Mesothelial cell of epicardium (in vitro differentiated cells): ENCODE measurements at regions not wholly inside any gene's neighbourhood (a gene's known extent, or its start where the extent isn't known, plus 50 kb on each side); places are given as distances from the start of the nearest gene placed in this dataset.

ENCODE experiments used
- DNase-seq, 2 experiments: peaks; one replicate each; pipeline ENCODE4 v3.0.0; 2021; ENCODE audit warnings: low spot score in 2 of 2; ENCODE audit not compliant: unreplicated experiment in 2 of 2
- H3K27ac Mint-ChIP-seq: 2 replicates; pipeline ENCODE4 v1.8.0; 2021; ENCODE audit warnings: mixed read lengths
- H3K27me3 Mint-ChIP-seq: 2 replicates; pipeline ENCODE4 v1.8.0; 2021; ENCODE audit warnings: low read depth, mixed read lengths
- H3K36me3 Mint-ChIP-seq: 2 replicates; pipeline ENCODE4 v1.8.0; 2021; ENCODE audit warnings: mixed read lengths
- H3K4me1 Mint-ChIP-seq: 2 replicates; pipeline ENCODE4 v1.8.0; 2021; ENCODE audit warnings: mixed read lengths
- H3K4me3 Mint-ChIP-seq: 2 replicates; pipeline ENCODE4 v1.8.0; 2021; ENCODE audit warnings: mild to moderate bottlenecking, moderate library complexity, mixed read lengths
- H3K9me3 Mint-ChIP-seq: 2 replicates; pipeline ENCODE4 v1.8.0; 2021; ENCODE audit warnings: mixed read lengths
- TF ChIP-seq, protein P1 (sequence below): fragments of 200-600 bp; sonication (generic); IDR thresholded peaks from one replicate; pipeline ENCODE4 v1.5.0; 2021; ENCODE audit warnings: antibody characterized with exemption; ENCODE audit not compliant: unreplicated experiment

DNA sequence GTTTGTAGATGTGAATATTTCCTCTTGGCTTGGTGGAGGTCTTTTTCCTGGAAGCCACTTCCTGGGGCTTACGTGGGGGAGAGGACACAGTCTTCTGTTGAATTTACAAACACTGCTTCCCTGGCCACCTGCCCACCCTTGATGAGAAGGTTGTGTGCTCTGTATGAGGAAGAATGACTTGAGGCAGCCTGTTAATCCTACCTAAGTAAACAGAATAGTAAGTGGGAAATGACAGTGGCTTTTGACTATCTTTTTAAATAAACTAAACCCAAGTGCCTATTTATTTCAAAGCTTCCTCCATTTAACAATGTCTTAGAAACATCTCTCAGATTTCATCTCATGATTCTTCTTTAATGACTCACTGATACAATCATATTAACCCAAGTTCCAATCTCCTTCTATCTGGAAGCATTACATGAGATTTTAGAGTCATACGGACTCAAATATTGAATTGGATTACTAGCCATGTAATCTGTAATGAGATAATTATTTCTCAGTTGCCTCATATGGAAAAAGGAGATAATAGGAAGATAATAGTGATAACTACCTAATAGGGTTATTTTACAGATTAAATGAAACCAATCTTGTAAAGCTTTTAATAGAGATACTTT is 96.6 kb upstream of the SMIM36 start:
- no peaks in the 10 kb centered on the region for H3K36me3 Mint-ChIP-seq
- peaks cover 32% of the 10 kb centered on the region for H3K4me1 Mint-ChIP-seq
- no peak overlapping the region for H3K4me3 Mint-ChIP-seq
- TF ChIP-seq, protein P1, sequence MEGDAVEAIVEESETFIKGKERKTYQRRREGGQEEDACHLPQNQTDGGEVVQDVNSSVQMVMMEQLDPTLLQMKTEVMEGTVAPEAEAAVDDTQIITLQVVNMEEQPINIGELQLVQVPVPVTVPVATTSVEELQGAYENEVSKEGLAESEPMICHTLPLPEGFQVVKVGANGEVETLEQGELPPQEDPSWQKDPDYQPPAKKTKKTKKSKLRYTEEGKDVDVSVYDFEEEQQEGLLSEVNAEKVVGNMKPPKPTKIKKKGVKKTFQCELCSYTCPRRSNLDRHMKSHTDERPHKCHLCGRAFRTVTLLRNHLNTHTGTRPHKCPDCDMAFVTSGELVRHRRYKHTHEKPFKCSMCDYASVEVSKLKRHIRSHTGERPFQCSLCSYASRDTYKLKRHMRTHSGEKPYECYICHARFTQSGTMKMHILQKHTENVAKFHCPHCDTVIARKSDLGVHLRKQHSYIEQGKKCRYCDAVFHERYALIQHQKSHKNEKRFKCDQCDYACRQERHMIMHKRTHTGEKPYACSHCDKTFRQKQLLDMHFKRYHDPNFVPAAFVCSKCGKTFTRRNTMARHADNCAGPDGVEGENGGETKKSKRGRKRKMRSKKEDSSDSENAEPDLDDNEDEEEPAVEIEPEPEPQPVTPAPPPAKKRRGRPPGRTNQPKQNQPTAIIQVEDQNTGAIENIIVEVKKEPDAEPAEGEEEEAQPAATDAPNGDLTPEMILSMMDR, result no peak
- H3K9me3 Mint-ChIP-seq, result no peaks in the 10 kb centered on the region
- no peak for DNase-seq
- peak overlapping the region; percentile 37 for H3K27ac Mint-ChIP-seq
- no peaks in the 10 kb centered on the region for H3K27me3 Mint-ChIP-seq

DNA sequence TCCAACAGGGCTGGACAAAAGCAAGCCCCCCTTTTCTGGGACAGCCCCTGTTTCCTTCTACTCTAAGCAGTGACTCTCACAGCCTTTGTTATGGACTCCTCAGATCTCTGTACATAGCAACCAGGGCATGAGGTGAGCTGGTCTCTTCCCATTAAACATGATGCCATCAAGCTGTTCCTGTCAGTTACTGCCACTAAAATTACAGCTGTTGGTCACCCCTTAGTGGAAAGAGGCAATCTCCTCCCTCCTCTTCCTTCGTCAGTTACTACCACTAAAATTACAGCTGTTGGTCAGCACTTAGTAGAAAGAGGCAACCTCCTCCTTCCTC is 95.2 kb upstream of the SMIM36 start:
- H3K4me1 Mint-ChIP-seq, result peaks cover 38% of the 10 kb centered on the region
- no peaks in the 10 kb centered on the region for H3K9me3 Mint-ChIP-seq

DNA sequence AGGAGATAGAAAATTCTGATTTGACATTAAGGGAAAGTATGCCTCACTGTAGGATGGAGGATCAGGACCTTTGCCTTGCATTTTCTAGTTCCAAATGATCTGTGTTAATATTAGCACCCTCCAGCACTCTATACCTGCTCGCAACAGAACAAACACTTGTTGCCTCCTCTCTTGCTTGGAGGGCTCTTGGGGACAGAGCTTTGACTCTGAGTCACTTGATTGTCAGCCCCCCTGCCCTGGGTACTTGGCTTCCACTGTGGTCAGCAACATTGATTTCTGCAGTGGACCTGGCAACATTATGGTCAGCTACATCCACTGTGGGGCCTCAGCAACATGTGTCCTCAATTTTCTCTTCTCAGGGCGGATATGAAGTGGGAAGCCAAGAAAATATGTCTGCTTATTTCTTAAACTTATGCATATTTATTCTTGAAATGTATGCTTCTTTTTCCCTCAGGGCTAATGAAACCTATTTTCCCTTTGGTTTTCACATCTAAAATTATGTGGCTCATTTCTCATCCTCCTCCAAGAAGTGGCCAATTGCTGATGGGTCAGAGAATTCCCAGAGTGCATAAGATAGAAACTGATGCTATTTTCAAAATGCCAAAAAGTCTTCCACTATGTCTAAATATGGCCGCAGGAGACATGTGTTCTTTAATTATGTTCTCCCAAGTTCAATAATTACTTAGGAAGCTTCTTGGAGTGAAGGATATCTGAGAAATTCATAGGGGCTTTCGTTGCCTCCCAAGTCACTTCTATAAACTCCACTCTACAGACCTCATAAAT is 94.6 kb upstream of the SMIM36 start:
- Mint-ChIP-seq H3K27ac (no peak overlapping the region), H3K27me3 (no peaks in the 10 kb centered on the region), H3K36me3 (no peaks in the 10 kb centered on the region), H3K9me3 (no peaks in the 10 kb centered on the region), H3K4me3 (no peak overlapping the region), H3K4me1 (peaks cover 33% of the 10 kb centered on the region)
- TF ChIP-seq, protein P1, result no peak
- DNase-seq, result no peak

More for the DNA sequence above, 95.2 kb upstream of the SMIM36 start:
- TF ChIP-seq, protein P1, result no peak
- no peak overlapping the region for H3K27ac Mint-ChIP-seq
- no peaks in the 10 kb centered on the region for H3K27me3 Mint-ChIP-seq
- DNase-seq, result no peak
- H3K4me3 Mint-ChIP-seq, result no peak overlapping the region
- no peaks in the 10 kb centered on the region for H3K36me3 Mint-ChIP-seq

DNA sequence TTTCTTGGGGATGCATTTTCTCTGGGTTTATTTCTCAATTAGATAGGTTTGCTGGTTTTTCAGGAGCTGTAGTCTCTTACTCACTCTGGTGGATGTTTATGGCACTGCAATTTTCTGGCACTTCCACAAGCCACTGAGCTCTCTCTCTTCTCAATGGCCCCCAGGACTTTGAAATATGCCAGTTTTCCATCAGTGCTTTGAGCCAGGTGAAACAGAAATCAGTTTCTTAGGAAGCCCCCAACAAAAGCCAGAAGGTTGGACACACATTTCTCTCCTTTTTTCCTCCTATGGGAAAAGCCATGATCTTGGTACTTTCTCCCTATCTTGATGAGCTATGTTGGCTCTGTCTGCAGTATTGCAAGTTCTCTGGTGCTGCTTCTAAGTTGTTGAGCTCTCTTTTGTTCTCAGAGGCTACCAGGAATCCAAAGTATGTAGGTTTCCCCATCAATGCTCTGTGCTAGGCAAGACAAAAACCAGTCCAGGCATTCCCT is 90.7 kb upstream of the SMIM36 start:
- H3K4me3 Mint-ChIP-seq, result no peak overlapping the region
- TF ChIP-seq, protein P1, result peak; percentile 67
- peaks cover 4% of the 10 kb centered on the region for H3K36me3 Mint-ChIP-seq
- peaks cover 33% of the 10 kb centered on the region for H3K9me3 Mint-ChIP-seq
- no peak overlapping the region for H3K27ac Mint-ChIP-seq
- no peak for DNase-seq
- no peaks in the 10 kb centered on the region for H3K27me3 Mint-ChIP-seq
- H3K4me1 Mint-ChIP-seq, result peaks cover 24% of the 10 kb centered on the region

DNA sequence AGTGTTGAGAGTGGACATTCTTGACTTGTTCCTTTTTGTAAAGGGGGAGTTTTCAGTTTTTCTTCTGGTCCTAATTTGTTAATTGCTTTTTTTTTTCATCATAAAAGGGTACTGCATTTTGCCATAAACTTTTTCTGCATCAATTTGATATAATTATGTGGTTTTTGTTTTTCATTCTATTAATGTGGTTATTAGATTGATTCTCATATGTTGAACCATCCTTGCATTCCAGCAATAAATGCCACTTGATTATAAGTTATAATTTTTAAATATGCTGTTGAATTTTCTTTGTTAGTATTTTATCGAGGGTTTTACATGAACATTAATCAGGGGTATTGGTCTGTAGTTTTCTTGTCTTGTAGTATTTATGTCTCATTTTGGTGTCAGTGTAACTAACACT is 87.2 kb upstream of the SMIM36 start:
- DNase-seq, result no peak
- Mint-ChIP-seq H3K27ac (no peak overlapping the region), H3K27me3 (no peaks in the 10 kb centered on the region), H3K4me1 (peaks cover 11% of the 10 kb centered on the region), H3K36me3 (peaks cover 7% of the 10 kb centered on the region), H3K4me3 (no peak overlapping the region), H3K9me3 (peaks cover 48% of the 10 kb centered on the region)
- TF ChIP-seq, protein P1, result no peak
